ENCODE measurements at regions not wholly inside any gene's neighbourhood (a gene's known extent, or its start where the extent isn't known, plus 50 kb on each side); places are given as distances from the start of the nearest gene placed in this dataset.

DNA sequence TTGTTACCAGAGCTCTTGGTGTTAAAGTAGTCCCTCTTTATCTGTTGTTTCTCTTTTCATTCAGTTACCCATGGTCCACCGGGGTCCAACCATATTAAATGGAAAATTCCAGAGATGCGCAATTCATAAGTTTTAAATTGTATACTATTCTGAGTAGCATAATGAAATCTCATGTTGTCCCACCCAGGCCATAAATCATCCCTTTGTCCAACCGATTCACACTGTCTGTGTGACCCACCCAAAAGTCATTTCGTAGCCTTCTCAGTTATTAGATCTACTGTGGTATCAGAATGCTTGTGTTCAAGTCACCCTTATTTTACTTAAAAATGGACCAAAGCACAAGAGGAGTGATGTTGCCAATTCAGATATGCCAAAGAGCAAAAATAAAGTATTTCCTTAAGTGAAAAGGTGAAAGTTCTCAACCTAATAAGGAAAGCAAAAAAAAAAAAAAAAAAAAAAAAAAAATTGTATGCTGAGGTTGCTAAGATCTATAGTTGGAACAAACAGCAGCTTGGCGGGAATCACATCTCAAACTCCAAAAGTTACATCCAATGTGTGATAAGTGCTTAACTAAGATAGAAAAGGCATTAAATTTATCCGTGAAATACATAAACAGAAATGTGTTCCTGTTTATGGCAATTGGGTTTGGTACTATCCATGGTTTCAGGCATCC is 106.8 kb upstream of the GPBP1 start:
- Histone ChIP-seq H3K4me3 (no peak overlapping the region), H3K36me3 (no peaks in the 10 kb centered on the region), H3K27ac (no peak overlapping the region), H3K9me3 (no peaks in the 10 kb centered on the region), H3K27me3 (ENCODE audit: low read depth) (no peaks in the 10 kb centered on the region), H3K4me1 (no peaks in the 10 kb centered on the region)
- ATAC-seq, result no peak
- DNase-seq, result no peak
- TF ChIP-seq, protein P1, sequence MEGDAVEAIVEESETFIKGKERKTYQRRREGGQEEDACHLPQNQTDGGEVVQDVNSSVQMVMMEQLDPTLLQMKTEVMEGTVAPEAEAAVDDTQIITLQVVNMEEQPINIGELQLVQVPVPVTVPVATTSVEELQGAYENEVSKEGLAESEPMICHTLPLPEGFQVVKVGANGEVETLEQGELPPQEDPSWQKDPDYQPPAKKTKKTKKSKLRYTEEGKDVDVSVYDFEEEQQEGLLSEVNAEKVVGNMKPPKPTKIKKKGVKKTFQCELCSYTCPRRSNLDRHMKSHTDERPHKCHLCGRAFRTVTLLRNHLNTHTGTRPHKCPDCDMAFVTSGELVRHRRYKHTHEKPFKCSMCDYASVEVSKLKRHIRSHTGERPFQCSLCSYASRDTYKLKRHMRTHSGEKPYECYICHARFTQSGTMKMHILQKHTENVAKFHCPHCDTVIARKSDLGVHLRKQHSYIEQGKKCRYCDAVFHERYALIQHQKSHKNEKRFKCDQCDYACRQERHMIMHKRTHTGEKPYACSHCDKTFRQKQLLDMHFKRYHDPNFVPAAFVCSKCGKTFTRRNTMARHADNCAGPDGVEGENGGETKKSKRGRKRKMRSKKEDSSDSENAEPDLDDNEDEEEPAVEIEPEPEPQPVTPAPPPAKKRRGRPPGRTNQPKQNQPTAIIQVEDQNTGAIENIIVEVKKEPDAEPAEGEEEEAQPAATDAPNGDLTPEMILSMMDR (IDR thresholded peaks at IDR 0.05), result no peak
- intact Hi-C loops (cut with DNase I), result no loop called here

DNA sequence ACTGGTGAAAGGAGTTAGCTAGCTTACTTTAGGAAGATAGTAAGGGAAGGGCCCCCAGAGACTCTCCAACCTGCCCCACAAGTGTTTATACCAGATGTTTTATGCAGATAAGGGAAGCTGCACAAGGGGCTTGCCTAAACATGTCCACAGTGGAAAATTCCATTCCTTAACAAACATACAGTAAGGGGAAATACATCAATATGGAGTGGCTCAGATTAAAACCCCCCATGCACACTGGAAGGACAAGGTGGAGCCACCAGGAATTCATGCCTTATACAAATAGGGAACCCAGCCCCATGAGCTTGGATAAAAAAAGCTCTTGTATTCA is 106.3 kb upstream of the GPBP1 start:
- Histone ChIP-seq H3K9me3 (no peaks in the 10 kb centered on the region), H3K4me3 (no peak overlapping the region), H3K36me3 (no peaks in the 10 kb centered on the region), H3K27ac (no peak overlapping the region), H3K4me1 (no peaks in the 10 kb centered on the region), H3K27me3 (ENCODE audit: low read depth) (no peaks in the 10 kb centered on the region)
- intact Hi-C loops (cut with DNase I), result no loop called here
- DNase-seq (no peak), ATAC-seq (no peak)
- TF ChIP-seq, protein P1 (IDR thresholded peaks at IDR 0.05), result no peak

DNA sequence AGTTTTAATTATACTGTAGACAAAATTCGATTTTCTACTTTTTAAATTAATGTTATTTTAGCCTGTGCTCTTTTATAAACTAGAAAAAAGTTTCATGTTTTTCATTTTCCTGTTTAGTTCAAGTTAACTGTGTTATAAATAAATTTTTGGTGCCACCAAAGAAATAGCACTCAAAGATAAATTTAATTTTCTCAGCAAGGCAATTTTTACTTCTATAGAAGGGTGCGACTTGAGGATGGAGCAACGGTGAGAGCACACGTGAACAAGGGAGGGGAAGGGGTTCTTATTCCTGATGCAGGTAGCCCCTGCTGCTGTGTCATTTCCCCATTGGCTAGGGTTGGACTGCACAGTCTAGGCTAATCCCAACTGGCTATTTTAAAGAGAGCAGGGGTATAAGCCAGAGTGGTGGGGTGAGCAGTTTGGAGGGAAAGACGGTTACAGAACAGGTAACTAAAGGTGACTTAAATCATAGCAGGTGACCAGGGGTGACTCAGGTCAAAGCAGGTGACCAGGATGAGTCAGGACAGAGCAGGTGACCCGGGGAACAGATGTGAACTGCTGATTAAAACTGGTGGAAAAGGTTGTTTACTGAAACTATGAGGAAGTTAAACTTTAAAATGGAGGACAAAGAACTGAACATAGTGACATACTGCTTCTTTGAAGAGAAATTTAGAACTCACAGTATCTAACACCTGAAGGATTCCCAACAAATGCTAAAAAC is 104.6 kb upstream of the GPBP1 start:
- Histone ChIP-seq H3K27me3 (ENCODE audit: low read depth) (no peaks in the 10 kb centered on the region), H3K4me1 (no peaks in the 10 kb centered on the region), H3K27ac (no peak overlapping the region), H3K36me3 (no peaks in the 10 kb centered on the region), H3K9me3 (no peaks in the 10 kb centered on the region), H3K4me3 (no peak overlapping the region)
- intact Hi-C loops (cut with DNase I), result no loop called here
- TF ChIP-seq, protein P1 (IDR thresholded peaks at IDR 0.05), result no peak
- ATAC-seq, result no peak
- no peak for DNase-seq

DNA sequence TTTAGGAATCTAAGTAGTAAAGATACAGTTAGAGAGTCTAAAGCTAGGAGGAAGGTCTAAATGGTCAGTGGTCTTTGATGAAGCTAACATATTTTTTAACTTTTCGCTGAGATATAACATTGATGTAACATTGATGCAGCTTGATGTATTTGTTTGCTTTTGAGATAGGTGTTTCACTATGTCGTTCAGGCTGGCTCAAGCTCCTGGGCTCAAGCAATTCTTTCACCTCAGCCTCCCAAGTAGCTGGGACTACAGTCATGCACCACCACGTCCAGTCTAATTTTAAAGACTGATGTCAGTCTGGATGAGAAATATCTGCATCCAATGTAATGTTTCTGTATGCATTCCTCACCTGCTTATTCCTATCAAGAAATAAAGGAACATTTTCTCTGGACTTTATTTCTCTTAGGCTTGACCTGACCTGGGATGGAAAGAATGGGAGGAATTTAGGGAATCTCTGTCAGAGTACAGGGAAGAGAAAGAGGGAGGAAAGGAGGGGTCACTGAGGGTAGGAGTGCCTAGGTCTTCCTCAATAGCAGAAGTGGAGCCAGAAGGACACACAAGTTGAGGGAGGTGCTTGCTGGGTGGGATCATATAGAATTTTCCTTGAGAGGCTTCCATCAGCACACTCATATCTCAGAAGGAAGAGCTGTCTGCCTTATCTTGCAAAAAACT is 101.5 kb upstream of the GPBP1 start:
- H3K27ac ChIP-seq, result no peak overlapping the region
- no peak for DNase-seq
- H3K36me3 ChIP-seq, result no peaks in the 10 kb centered on the region
- TF ChIP-seq, protein P1 (IDR thresholded peaks at IDR 0.05), result no peak
- H3K27me3 ChIP-seq (ENCODE audit: low read depth), result no peaks in the 10 kb centered on the region
- no peak for ATAC-seq
- intact Hi-C loops (cut with DNase I), result no loop called here
- no peak overlapping the region for H3K4me3 ChIP-seq
- no peaks in the 10 kb centered on the region for H3K4me1 ChIP-seq
- H3K9me3 ChIP-seq, result no peaks in the 10 kb centered on the region

DNA sequence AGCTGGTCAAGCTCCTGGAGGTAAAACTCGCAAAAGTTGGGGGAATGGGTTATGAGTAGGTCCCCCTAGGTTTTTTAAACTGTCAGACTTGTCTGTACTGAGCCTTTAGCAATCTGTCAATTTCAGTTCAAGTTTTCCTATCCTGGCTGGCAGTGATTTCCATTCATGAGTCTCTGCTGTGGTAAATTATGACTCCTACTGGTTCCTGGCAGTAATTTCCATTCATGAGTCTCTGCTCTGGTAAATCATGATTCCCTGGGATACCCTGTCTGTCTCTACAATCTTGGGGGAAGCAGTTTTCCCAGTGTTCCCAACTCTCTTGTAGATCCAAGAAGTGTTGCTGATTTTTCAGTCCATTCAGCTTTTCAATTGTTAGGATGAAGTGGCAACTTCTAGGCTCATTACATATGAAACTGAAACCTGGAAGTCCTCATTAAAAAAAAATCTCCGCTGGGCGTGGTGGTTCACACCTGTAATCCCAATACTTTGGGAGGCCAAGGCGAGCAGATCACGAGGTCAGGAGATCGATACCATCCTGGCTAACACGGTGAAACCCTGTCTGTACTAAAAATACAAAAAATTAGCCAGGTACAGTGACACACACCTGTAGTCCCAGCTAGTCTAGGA is 91.3 kb upstream of the GPBP1 start:
- Histone ChIP-seq H3K4me1 (no peaks in the 10 kb centered on the region), H3K9me3 (no peaks in the 10 kb centered on the region), H3K4me3 (no peak overlapping the region), H3K27me3 (ENCODE audit: low read depth) (no peaks in the 10 kb centered on the region), H3K27ac (no peak overlapping the region), H3K36me3 (no peaks in the 10 kb centered on the region)
- no peak for DNase-seq
- TF ChIP-seq, protein P1 (IDR thresholded peaks at IDR 0.05), result no peak
- intact Hi-C loops (cut with DNase I), result no loop called here
- ATAC-seq, result no peak
